ENCODE measurements at regions not wholly inside any gene's neighbourhood (a gene's known extent, or its start where the extent isn't known, plus 50 kb on each side); places are given as distances from the start of the nearest gene placed in this dataset.

- no peaks in the 10 kb centered on the region for H3K27me3 ChIP-seq (ENCODE audit: control insufficient read depth, insufficient read depth, low read length)
- DNase-seq (no peak), FAIRE-seq (no peak)
- no peak for TF ChIP-seq CTCF (IDR thresholded peaks at IDR 0.05; ENCODE audit: borderline replicate concordance, extremely low read depth, insufficient read depth)
- H3K4me3 ChIP-seq (ENCODE audit: low read length in 3 of 3), result no peak overlapping the region
- H3K36me3 ChIP-seq (ENCODE audit: control insufficient read depth in 2 of 3, insufficient read depth in 3 of 3, low read length in 3 of 3), result no peaks in the 10 kb centered on the region
- intact Hi-C loops (cut with DNase I), result no loop called here
- no peak overlapping the region for H3K9ac ChIP-seq (ENCODE audit: low read length in 3 of 3)
- H3K4me1 ChIP-seq (ENCODE audit: control insufficient read depth in 2 of 3, insufficient read depth in 2 of 3, low read depth in 1 of 3, low read length in 3 of 3), result no peaks in the 10 kb centered on the region
- no peak overlapping the region for H3K27ac ChIP-seq (ENCODE audit: low read depth in 2 of 2, low read length in 2 of 2)
- no peaks in the 10 kb centered on the region for H3K9me3 ChIP-seq (ENCODE audit: control insufficient read depth in 2 of 3, insufficient read depth in 1 of 3, low read length in 3 of 3)
Measured at GRCh38 chr13:109918179-109918711, 131.9 kb upstream of the IRS2 start.

GRCh38 chr13:109917422-109917821 is 131.0 kb upstream of the IRS2 start:
- Histone ChIP-seq H3K4me3 (ENCODE audit: low read length in 3 of 3) (no peak overlapping the region), H3K27me3 (ENCODE audit: control insufficient read depth, insufficient read depth, low read length) (no peaks in the 10 kb centered on the region), H3K36me3 (ENCODE audit: control insufficient read depth in 2 of 3, insufficient read depth in 3 of 3, low read length in 3 of 3) (no peaks in the 10 kb centered on the region), H3K9me3 (ENCODE audit: control insufficient read depth in 2 of 3, insufficient read depth in 1 of 3, low read length in 3 of 3) (no peaks in the 10 kb centered on the region), H3K9ac (ENCODE audit: low read length in 3 of 3) (no peak overlapping the region), H3K4me1 (ENCODE audit: control insufficient read depth in 2 of 3, insufficient read depth in 2 of 3, low read depth in 1 of 3, low read length in 3 of 3) (no peaks in the 10 kb centered on the region), H3K27ac (ENCODE audit: low read depth in 2 of 2, low read length in 2 of 2) (no peak overlapping the region)
- intact Hi-C loops (cut with DNase I), result no loop called here
- DNase-seq (no peak), FAIRE-seq (no peak)
- TF ChIP-seq CTCF (IDR thresholded peaks at IDR 0.05; ENCODE audit: borderline replicate concordance, extremely low read depth, insufficient read depth), result no peak

GRCh38 chr13:109913936-109914510 is 127.6 kb upstream of the IRS2 start:
- Histone ChIP-seq H3K4me3 (ENCODE audit: low read length in 3 of 3) (no peak overlapping the region), H3K9ac (ENCODE audit: low read length in 3 of 3) (no peak overlapping the region), H3K9me3 (ENCODE audit: control insufficient read depth in 2 of 3, insufficient read depth in 1 of 3, low read length in 3 of 3) (no peaks in the 10 kb centered on the region), H3K36me3 (ENCODE audit: control insufficient read depth in 2 of 3, insufficient read depth in 3 of 3, low read length in 3 of 3) (no peaks in the 10 kb centered on the region), H3K4me1 (ENCODE audit: control insufficient read depth in 2 of 3, insufficient read depth in 2 of 3, low read depth in 1 of 3, low read length in 3 of 3) (no peaks in the 10 kb centered on the region), H3K27ac (ENCODE audit: low read depth in 2 of 2, low read length in 2 of 2) (no peak overlapping the region), H3K27me3 (ENCODE audit: control insufficient read depth, insufficient read depth, low read length) (no peaks in the 10 kb centered on the region)
- intact Hi-C loops (cut with DNase I), result no loop called here
- no peak for DNase-seq
- TF ChIP-seq CTCF (IDR thresholded peaks at IDR 0.05; ENCODE audit: borderline replicate concordance, extremely low read depth, insufficient read depth), result no peak
- FAIRE-seq, result no peak

GRCh38 chr13:109913186-109913585 is 126.8 kb upstream of the IRS2 start:
- Histone ChIP-seq H3K9ac (ENCODE audit: low read length in 3 of 3) (no peak overlapping the region), H3K27ac (ENCODE audit: low read depth in 2 of 2, low read length in 2 of 2) (no peak overlapping the region), H3K4me3 (ENCODE audit: low read length in 3 of 3) (no peak overlapping the region), H3K36me3 (ENCODE audit: control insufficient read depth in 2 of 3, insufficient read depth in 3 of 3, low read length in 3 of 3) (no peaks in the 10 kb centered on the region), H3K4me1 (ENCODE audit: control insufficient read depth in 2 of 3, insufficient read depth in 2 of 3, low read depth in 1 of 3, low read length in 3 of 3) (no peaks in the 10 kb centered on the region), H3K9me3 (ENCODE audit: control insufficient read depth in 2 of 3, insufficient read depth in 1 of 3, low read length in 3 of 3) (no peaks in the 10 kb centered on the region), H3K27me3 (ENCODE audit: control insufficient read depth, insufficient read depth, low read length) (no peaks in the 10 kb centered on the region)
- intact Hi-C loops (cut with DNase I), result no loop called here
- DNase-seq (no peak), FAIRE-seq (no peak)
- no peak for TF ChIP-seq CTCF (IDR thresholded peaks at IDR 0.05; ENCODE audit: borderline replicate concordance, extremely low read depth, insufficient read depth)

Measured in kidney (tissue), 13 donors.